Neural cell (in vitro differentiated cells): ENCODE measurements at regions not wholly inside any gene's neighbourhood (a gene's known extent, or its start where the extent isn't known, plus 50 kb on each side); places are given as distances from the start of the nearest gene placed in this dataset.

Source experiments
- H2AFZ ChIP-seq: fragments of 200-600, 300-800 bp; sonication (generic), shearing (Covaris generic); 2 replicates; pipeline ENCODE4 v1.6.0; 2014; ENCODE audit warnings: low read depth, mild to moderate bottlenecking, antibody characterized with exemption, low read length, moderate library complexity
- H3F3A ChIP-seq: fragments of 200-600 bp; shearing (Covaris generic); 2 replicates; pipeline ENCODE4 v1.6.1; 2016; ENCODE audit warnings: mild to moderate bottlenecking, moderate library complexity, mixed read lengths, antibody characterized with exemption, low read length; ENCODE audit not compliant: insufficient read depth, poor library complexity, severe bottlenecking
- H3K27ac ChIP-seq: fragments of 200-600, 300-800 bp; sonication (generic), shearing (Covaris generic); 2 replicates; pipeline ENCODE4 v1.5.1; 2014; ENCODE audit warnings: mild to moderate bottlenecking, low read length, moderate library complexity
- H3K27me3 ChIP-seq: fragments of 300-800, 200-600 bp; sonication (generic), shearing (Covaris generic); 2 replicates; pipeline ENCODE4 v1.6.0; 2014; ENCODE audit warnings: mild to moderate bottlenecking, low read depth, low read length, moderate library complexity; ENCODE audit not compliant: insufficient read depth
- H3K36me3 ChIP-seq: fragments of 300-800, 200-600 bp; sonication (generic), shearing (Covaris generic); 2 replicates; pipeline ENCODE4 v1.5.1; 2014; ENCODE audit warnings: mild to moderate bottlenecking, antibody characterized with exemption, low read length, moderate library complexity; ENCODE audit not compliant: insufficient read depth
- H3K4me2 ChIP-seq: fragments of 300-800, 200-600 bp; sonication (generic), shearing (Covaris generic); 2 replicates; pipeline ENCODE4 v1.6.0; 2014; ENCODE audit warnings: mild to moderate bottlenecking, low read length
- H3K4me3 ChIP-seq: fragments of 300-800, 200-600 bp; sonication (generic), shearing (Covaris generic); 2 replicates; pipeline ENCODE4 v1.5.1; 2014; ENCODE audit warnings: mild to moderate bottlenecking, low read length, moderate library complexity
- H3K79me2 ChIP-seq: fragments of 200-600 bp; shearing (Covaris generic); replicated peaks from 2 replicates; pipeline ENCODE4 v1.6.0; 2014; ENCODE audit warnings: mild to moderate bottlenecking, low read length, moderate library complexity; ENCODE audit not compliant: insufficient read depth
- H3K9ac ChIP-seq: fragments of 300-800, 200-600 bp; sonication (generic), shearing (Covaris generic); 2 replicates; pipeline ENCODE4 v1.6.1; 2016; ENCODE audit warnings: mild to moderate bottlenecking, low read length, mixed read lengths
- H3K9me2 ChIP-seq: fragments of 200-600 bp; shearing (Covaris generic); 2 replicates; pipeline ENCODE4 v1.6.1; 2016; ENCODE audit warnings: mild to moderate bottlenecking, low read length, mixed read lengths; ENCODE audit not compliant: insufficient read depth
- H3K9me3 ChIP-seq: fragments of 200-600, 300-800 bp; sonication (generic), shearing (Covaris generic); 2 replicates; pipeline ENCODE4 v1.6.1; 2016; ENCODE audit warnings: mild to moderate bottlenecking, mixed run types, low read length, moderate library complexity, mixed read lengths
- H4K20me1 ChIP-seq: fragments of 200-600 bp; shearing (Covaris generic); 2 replicates; pipeline ENCODE4 v1.6.1; 2016; ENCODE audit warnings: mild to moderate bottlenecking, mixed run types; ENCODE audit not compliant: insufficient read depth
- CTCF ChIP-seq: fragments of 450-650 bp; IDR thresholded peaks from 2 replicates; pipeline ENCODE4 v1.5.1; 2014; ENCODE audit warnings: antibody characterized with exemption, mild to moderate bottlenecking, moderate library complexity; ENCODE audit not compliant: poor library complexity, severe bottlenecking
- EP300 ChIP-seq: fragments of 450-650 bp; conservative IDR thresholded peaks from 2 replicates; pipeline ENCODE4 v1.6.1; 2014; ENCODE audit warnings: antibody characterized with exemption, mild to moderate bottlenecking, moderate library complexity; ENCODE audit not compliant: poor library complexity, severe bottlenecking
- EZH2 ChIP-seq: fragments of 200-600, 300-800 bp; shearing (Covaris generic), sonication (generic); IDR thresholded peaks from 2 replicates; pipeline ENCODE4 v1.6.1; 2014; ENCODE audit warnings: antibody characterized with exemption, low read length, borderline replicate concordance, mild to moderate bottlenecking; ENCODE audit not compliant: insufficient read depth, poor library complexity, severe bottlenecking
- MXI1 ChIP-seq: fragments of 450-650 bp; conservative IDR thresholded peaks from 2 replicates; pipeline ENCODE4 v1.6.1; 2014; ENCODE audit warnings: antibody characterized with exemption, mild to moderate bottlenecking; ENCODE audit not compliant: poor library complexity, severe bottlenecking
- POLR2AphosphoS5 ChIP-seq: IDR thresholded peaks from 2 replicates; pipeline ENCODE4 v1.6.1; 2012
- RAD21 ChIP-seq: fragments of 450-650 bp; conservative IDR thresholded peaks from 2 replicates; pipeline ENCODE4 v1.6.1; 2014; ENCODE audit warnings: antibody characterized with exemption, mild to moderate bottlenecking, moderate library complexity
- REST ChIP-seq: IDR thresholded peaks from 2 replicates; pipeline ENCODE4 v1.6.1; 2012; ENCODE audit warnings: borderline replicate concordance
- SMC3 ChIP-seq: fragments of 450-650 bp; conservative IDR thresholded peaks from 2 replicates; pipeline ENCODE4 v1.6.1; 2014; ENCODE audit warnings: antibody characterized with exemption, mild to moderate bottlenecking, moderate library complexity; ENCODE audit not compliant: poor library complexity
- TAF1 ChIP-seq: IDR thresholded peaks from 2 replicates; pipeline ENCODE4 v1.6.1; 2012; ENCODE audit warnings: low read depth

- Histone ChIP-seq H3K9me2 (no peaks in the 10 kb centered on the region), H3F3A (no peaks in the 10 kb centered on the region), H3K79me2 (no peaks in the 10 kb centered on the region), H3K4me2 (no peak overlapping the region), H3K36me3 (no peaks in the 10 kb centered on the region), H4K20me1 (no peaks in the 10 kb centered on the region), H3K27ac (no peak overlapping the region), H3K9ac (no peak overlapping the region), H3K9me3 (no peaks in the 10 kb centered on the region), H3K27me3 (no peaks in the 10 kb centered on the region), H2AFZ (no peak overlapping the region), H3K4me3 (no peak overlapping the region)
- TF ChIP-seq RAD21 (no peak), POLR2AphosphoS5 (no peak), CTCF (no peak), MXI1 (no peak), SMC3 (no peak), TAF1 (no peak), EP300 (no peak), EZH2 (no peak), REST (no peak)
Measured at GRCh38 chr1:218917656-218918055, 256.0 kb upstream of the LYPLAL1 start.

- no peak overlapping the region for H3K27ac ChIP-seq
- no peaks in the 10 kb centered on the region for H3K36me3 ChIP-seq
- no peak overlapping the region for H3K4me2 ChIP-seq
- no peak overlapping the region for H2AFZ ChIP-seq
- no peaks in the 10 kb centered on the region for H3F3A ChIP-seq
- H4K20me1 ChIP-seq: no peaks in the 10 kb centered on the region
- H3K9me2 ChIP-seq: no peaks in the 10 kb centered on the region
- no peaks in the 10 kb centered on the region for H3K27me3 ChIP-seq
- H3K9me3 ChIP-seq: no peaks in the 10 kb centered on the region
- no peaks in the 10 kb centered on the region for H3K79me2 ChIP-seq
- no peak for TF ChIP-seq RAD21
- no peak for TF ChIP-seq POLR2AphosphoS5
- TF ChIP-seq SMC3: no peak
- TF ChIP-seq EP300: no peak
- TF ChIP-seq EZH2: no peak
- no peak for TF ChIP-seq TAF1
- no peak for TF ChIP-seq MXI1
- TF ChIP-seq CTCF: no peak
- no peak for TF ChIP-seq REST
- H3K9ac ChIP-seq: no peak overlapping the region
- no peak overlapping the region for H3K4me3 ChIP-seq
Measured at GRCh38 chr1:218925777-218926176, 247.9 kb upstream of the LYPLAL1 start.
